GM19467 (cell line): ENCODE measurements at regions not wholly inside any gene's neighbourhood (a gene's known extent, or its start where the extent isn't known, plus 50 kb on each side); places are given as distances from the start of the nearest gene placed in this dataset.

Experiments used
- ATAC-seq: cut with Tn5 transposase; IDR thresholded peaks from one replicate; pipeline ENCODE4 v1.9.1; 2021; ENCODE audit warnings: mild to moderate bottlenecking, moderate library complexity; ENCODE audit not compliant: unreplicated experiment

- peak; percentile 73 for ATAC-seq
Measured at GRCh38 chr16:63361032-63361624, 1324.9 kb upstream of the CDH8 start.

- no peak for ATAC-seq
Measured at GRCh38 chr16:63349961-63350360, 1313.7 kb upstream of the CDH8 start.

GRCh38 chr16:63346000-63346399 is 1309.8 kb upstream of the CDH8 start:
- no peak for ATAC-seq

- ATAC-seq, result no peak
Measured at GRCh38 chr16:63337264-63337663, 1301.0 kb upstream of the CDH8 start.

GRCh38 chr16:63331111-63331510 is 1294.9 kb upstream of the CDH8 start:
- no peak for ATAC-seq

- no peak for ATAC-seq
Measured at GRCh38 chr16:63326736-63327339, 1290.6 kb upstream of the CDH8 start.

- ATAC-seq, result no peak
Measured at GRCh38 chr16:63323722-63324705, 1287.8 kb upstream of the CDH8 start.

GRCh38 chr16:63323055-63323454 is 1286.8 kb upstream of the CDH8 start:
- no peak for ATAC-seq

GRCh38 chr16:63315229-63315628 is 1279.0 kb upstream of the CDH8 start:
- no peak for ATAC-seq

GRCh38 chr16:63312346-63312745 is 1276.1 kb upstream of the CDH8 start:
- no peak for ATAC-seq

GRCh38 chr16:63311313-63311712 is 1275.1 kb upstream of the CDH8 start:
- no peak for ATAC-seq

GRCh38 chr16:63302811-63303210 is 1266.6 kb upstream of the CDH8 start:
- no peak for ATAC-seq

GRCh38 chr16:63301349-63301748 is 1265.1 kb upstream of the CDH8 start:
- ATAC-seq, result no peak

- no peak for ATAC-seq
Measured at GRCh38 chr16:63298993-63299392, 1262.8 kb upstream of the CDH8 start.

- no peak for ATAC-seq
Measured at GRCh38 chr16:63292036-63292435, 1255.8 kb upstream of the CDH8 start.

GRCh38 chr16:63289834-63290460 is 1253.7 kb upstream of the CDH8 start:
- ATAC-seq, result no peak

- ATAC-seq, result no peak
Measured at GRCh38 chr16:63287401-63287800, 1251.2 kb upstream of the CDH8 start.

- ATAC-seq, result no peak
Measured at GRCh38 chr16:63283721-63284120, 1247.5 kb upstream of the CDH8 start.

- ATAC-seq, result no peak
Measured at GRCh38 chr16:63244631-63245030, 1208.4 kb upstream of the CDH8 start.

- ATAC-seq, result no peak
Measured at GRCh38 chr16:63241497-63242028, 1205.3 kb upstream of the CDH8 start.

- ATAC-seq, result no peak
Measured at GRCh38 chr16:63239065-63239570, 1202.9 kb upstream of the CDH8 start.
